ENCODE measurements at regions not wholly inside any gene's neighbourhood (a gene's known extent, or its start where the extent isn't known, plus 50 kb on each side); places are given as distances from the start of the nearest gene placed in this dataset.

- WGBS (ENCODE audit: extremely low coverage, insufficient read length, low lambda C conversion rate), result no CpG with 5 or more reads among the region's 7 CpGs
- Histone ChIP-seq H2BK20ac (ENCODE audit: low read depth, low read length, poor library complexity, severe bottlenecking) (no peak overlapping the region), H3K14ac (ENCODE audit: insufficient read depth, low read length) (no peak overlapping the region), H3K79me1 (ENCODE audit: insufficient read depth, low read depth, low read length, poor library complexity, severe bottlenecking) (no peaks in the 10 kb centered on the region), H4K20me1 (ENCODE audit: control insufficient read depth, insufficient read depth, insufficient read length) (no peaks in the 10 kb centered on the region), H3K9me3 (ENCODE audit: control insufficient read depth, low read depth, low read length) (peaks cover 5% of the 10 kb centered on the region), H3K4me1 (ENCODE audit: insufficient read depth, low read length) (no peaks in the 10 kb centered on the region), H2AK5ac (ENCODE audit: insufficient read length, low read length) (no peak overlapping the region), H2BK5ac (ENCODE audit: insufficient read length, low read length) (no peak overlapping the region), H2AFZ (ENCODE audit: low read length) (no peak overlapping the region), H4K91ac (ENCODE audit: insufficient read length, low read depth, low read length) (no peak overlapping the region), H2BK120ac (ENCODE audit: low read depth, low read length, poor library complexity, severe bottlenecking) (no peak overlapping the region), H3K79me2 (ENCODE audit: insufficient read depth, low read length) (no peaks in the 10 kb centered on the region), H3K9ac (ENCODE audit: extremely low read depth, insufficient read length, low read length) (no peak overlapping the region), H3K4ac (ENCODE audit: low read depth, low read length) (no peak overlapping the region), H3K18ac (ENCODE audit: insufficient read length, low read depth, low read length) (no peak overlapping the region), H3T11ph (ENCODE audit: low read length) (no peak overlapping the region), H3K23me2 (ENCODE audit: insufficient read length, low read depth, low read length, poor library complexity, severe bottlenecking) (no peaks in the 10 kb centered on the region), H2BK15ac (ENCODE audit: low read depth, low read length) (no peak overlapping the region), H3K27ac (ENCODE audit: insufficient read length, low read depth, low read length) (no peak overlapping the region), H3K4me2 (ENCODE audit: insufficient read depth, insufficient read length, low read length) (no peak overlapping the region), H3K56ac (ENCODE audit: insufficient read length, low read depth, low read length) (no peak overlapping the region), H3K23ac (ENCODE audit: insufficient read length, low read depth, low read length) (no peak overlapping the region), H4K8ac (replicated peaks; ENCODE audit: insufficient read length, low read depth, low read length) (no peak overlapping the region), H4K5ac (ENCODE audit: insufficient read length, low read depth, low read length) (no peak overlapping the region), H2BK12ac (ENCODE audit: insufficient read length, low read depth, low read length) (no peak overlapping the region), H3K27me3 (ENCODE audit: insufficient read depth, low read length) (no peaks in the 10 kb centered on the region)
- no peak overlapping the region for H3K4me3 Mint-ChIP-seq
- TF ChIP-seq CTCF (conservative IDR thresholded peaks at IDR 0.05), result no peak
- DNase-seq, result no peak
- peaks cover 0 to 6% (median 4%) of the 10 kb centered on the region in 3 experiments; a peak in 5 of 7 replicates for H3K36me3 Mint-ChIP-seq (ENCODE audit: insufficient read depth in 1 of 3, low read depth in 3 of 3)
- peaks cover 5 to 6% of the 10 kb centered on the region in 2 experiments; a peak in 4 of 5 replicates for H3K9me3 Mint-ChIP-seq
- H3K27me3 Mint-ChIP-seq (ENCODE audit: low read depth), result peaks cover 59% of the 10 kb centered on the region
- H3K27ac Mint-ChIP-seq, result no peak overlapping the region
- H3K4me1 Mint-ChIP-seq, result peaks cover 3 to 7% of the 10 kb centered on the region in 2 experiments
These were observed 105.6 kb upstream of the FOXA2 start for GRCh38 chr20:22690000-22690399.
